BLaER1 (cell line): ENCODE measurements at regions not wholly inside any gene's neighbourhood (a gene's known extent, or its start where the extent isn't known, plus 50 kb on each side); places are given as distances from the start of the nearest gene placed in this dataset.

Experiments
- H3K27ac ChIP-seq: shearing (Covaris generic); formaldehyde crosslinking; 2 replicates; pipeline ENCODE4 v1.8.1; 2022
- H3K27me3 ChIP-seq: shearing (Covaris generic); formaldehyde crosslinking; 2 replicates; pipeline ENCODE4 v1.8.1; 2022
- H3K36me3 ChIP-seq: shearing (Covaris generic); formaldehyde crosslinking; 2 replicates; pipeline ENCODE4 v1.8.1; 2022
- H3K4me1 ChIP-seq: shearing (Covaris generic); formaldehyde crosslinking; 2 replicates; pipeline ENCODE4 v1.8.1; 2022
- H3K4me2 ChIP-seq: shearing (Covaris generic); formaldehyde crosslinking; 2 replicates; pipeline ENCODE4 v1.8.1; 2022
- H3K4me3 ChIP-seq: shearing (Covaris generic); formaldehyde crosslinking; 2 replicates; pipeline ENCODE4 v1.8.1; 2022
- H3K9ac ChIP-seq: shearing (Covaris generic); formaldehyde crosslinking; 2 replicates; pipeline ENCODE4 v1.8.1; 2022
- H3K9me3 ChIP-seq: shearing (Covaris generic); formaldehyde crosslinking; 2 replicates; pipeline ENCODE4 v1.8.1; 2022
- H4K20me1 ChIP-seq: shearing (Covaris generic); formaldehyde crosslinking; 2 replicates; pipeline ENCODE4 v1.8.1; 2022
- Cebpa-rat ChIP-seq: shearing (Covaris generic); IDR thresholded peaks from 2 replicates; pipeline ENCODE4 v1.8.1; 2022

DNA sequence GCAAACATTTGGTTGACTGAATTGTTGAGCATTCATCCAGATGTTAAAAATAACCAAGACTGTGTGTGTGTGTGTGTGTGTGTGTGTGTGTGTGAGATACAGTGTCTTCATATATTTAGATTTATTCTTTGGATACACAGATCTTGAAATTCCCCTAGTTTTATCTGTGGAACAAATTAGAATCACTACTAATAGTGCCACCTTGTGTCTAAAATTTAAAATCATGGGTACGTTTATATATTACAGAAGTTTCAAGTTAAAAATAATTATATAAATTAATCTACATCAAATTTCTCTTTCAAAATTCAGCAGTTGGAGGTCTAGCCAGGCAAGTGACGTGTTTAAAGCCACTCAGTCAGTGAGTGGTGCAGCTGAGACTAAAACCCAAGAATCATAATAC lies 1566.2 kb upstream of the TENM4 start:
- no peaks in the 10 kb centered on the region for H3K9me3 ChIP-seq
- no peaks in the 10 kb centered on the region for H3K27me3 ChIP-seq
- no peak overlapping the region for H3K9ac ChIP-seq
- no peaks in the 10 kb centered on the region for H4K20me1 ChIP-seq
- H3K4me1 ChIP-seq: no peaks in the 10 kb centered on the region
- no peaks in the 10 kb centered on the region for H3K36me3 ChIP-seq
- no peak for TF ChIP-seq Cebpa-rat
- no peak overlapping the region for H3K4me3 ChIP-seq
- H3K4me2 ChIP-seq: no peak overlapping the region
- H3K27ac ChIP-seq: no peak overlapping the region

DNA sequence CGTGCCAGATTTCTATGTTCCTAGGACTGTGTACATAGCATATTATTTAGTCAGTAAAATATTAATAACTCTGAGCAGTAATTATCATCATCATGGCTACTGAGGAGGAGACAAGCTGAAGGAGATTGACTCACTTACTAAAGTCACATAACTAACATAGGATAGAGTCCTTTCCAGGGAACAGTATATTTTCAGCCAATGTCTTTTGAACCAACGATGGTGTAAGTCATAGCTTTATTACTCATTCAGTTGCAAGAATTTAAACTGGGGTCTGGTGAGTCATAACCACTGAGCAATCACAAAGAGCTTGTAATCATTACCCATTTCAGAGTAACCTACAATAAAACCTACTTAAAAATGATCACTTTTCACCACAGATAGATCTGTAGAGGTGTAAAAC lies 1564.8 kb upstream of the TENM4 start:
- TF ChIP-seq Cebpa-rat: no peak
- no peaks in the 10 kb centered on the region for H4K20me1 ChIP-seq
- H3K27me3 ChIP-seq: no peaks in the 10 kb centered on the region
- H3K4me2 ChIP-seq: no peak overlapping the region
- H3K4me3 ChIP-seq: no peak overlapping the region
- no peaks in the 10 kb centered on the region for H3K36me3 ChIP-seq
- no peaks in the 10 kb centered on the region for H3K4me1 ChIP-seq
- no peak overlapping the region for H3K27ac ChIP-seq
- H3K9me3 ChIP-seq: no peaks in the 10 kb centered on the region
- no peak overlapping the region for H3K9ac ChIP-seq

DNA sequence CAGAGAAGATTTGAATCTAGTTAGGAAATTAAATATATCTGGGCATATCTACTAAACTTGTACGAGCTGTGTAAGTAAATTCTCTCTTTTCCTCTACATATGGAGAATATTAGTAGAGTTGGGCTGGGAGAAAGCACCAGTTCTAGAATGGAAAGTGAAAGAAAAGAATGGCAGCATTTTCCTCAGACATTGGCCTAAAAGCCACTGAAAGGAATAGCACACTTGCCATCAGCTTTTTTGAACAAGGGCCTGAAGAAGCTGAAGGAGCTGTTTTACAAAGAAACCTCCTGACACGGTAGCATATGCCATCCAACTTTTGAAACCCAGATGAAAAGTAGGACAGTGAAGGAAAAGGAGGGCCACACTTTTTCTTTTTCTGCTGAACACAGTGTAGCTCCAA lies 1563.7 kb upstream of the TENM4 start:
- Histone ChIP-seq H4K20me1 (no peaks in the 10 kb centered on the region), H3K4me2 (no peak overlapping the region), H3K27ac (no peak overlapping the region), H3K4me1 (no peaks in the 10 kb centered on the region), H3K4me3 (no peak overlapping the region), H3K36me3 (no peaks in the 10 kb centered on the region), H3K27me3 (no peaks in the 10 kb centered on the region), H3K9me3 (no peaks in the 10 kb centered on the region), H3K9ac (no peak overlapping the region)
- TF ChIP-seq Cebpa-rat: no peak

DNA sequence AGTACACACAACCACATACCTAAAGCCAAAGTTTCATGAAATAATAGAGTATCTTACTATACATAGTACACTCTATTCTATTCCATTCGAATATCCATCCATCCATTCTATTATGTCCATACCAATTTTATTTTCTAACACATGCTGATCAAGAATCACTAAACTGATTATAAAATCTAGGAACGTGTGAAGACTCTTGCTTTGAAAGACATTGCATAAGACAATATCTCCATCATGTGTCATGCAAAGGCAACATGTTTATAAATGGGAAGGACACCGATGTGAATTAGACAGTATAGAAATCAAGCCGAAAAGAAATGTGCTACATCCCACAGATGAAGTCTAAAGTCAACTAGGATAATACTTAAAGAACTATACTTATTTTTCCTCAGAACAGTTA lies 1561.5 kb upstream of the TENM4 start:
- Histone ChIP-seq H3K9ac (no peak overlapping the region), H3K4me2 (no peak overlapping the region), H3K4me3 (no peak overlapping the region), H3K27ac (no peak overlapping the region), H3K27me3 (no peaks in the 10 kb centered on the region), H3K36me3 (no peaks in the 10 kb centered on the region), H3K9me3 (no peaks in the 10 kb centered on the region), H4K20me1 (no peaks in the 10 kb centered on the region), H3K4me1 (no peaks in the 10 kb centered on the region)
- TF ChIP-seq Cebpa-rat: no peak

- no peak overlapping the region for H3K9ac ChIP-seq
- no peak for TF ChIP-seq Cebpa-rat
- no peaks in the 10 kb centered on the region for H3K9me3 ChIP-seq
- H4K20me1 ChIP-seq: no peaks in the 10 kb centered on the region
- no peak overlapping the region for H3K27ac ChIP-seq
- no peaks in the 10 kb centered on the region for H3K4me1 ChIP-seq
- H3K36me3 ChIP-seq: no peaks in the 10 kb centered on the region
- no peaks in the 10 kb centered on the region for H3K27me3 ChIP-seq
- H3K4me3 ChIP-seq: no peak overlapping the region
- no peak overlapping the region for H3K4me2 ChIP-seq
Measured at GRCh38 chr11:81000735-81001134, 1559.9 kb upstream of the TENM4 start.

DNA sequence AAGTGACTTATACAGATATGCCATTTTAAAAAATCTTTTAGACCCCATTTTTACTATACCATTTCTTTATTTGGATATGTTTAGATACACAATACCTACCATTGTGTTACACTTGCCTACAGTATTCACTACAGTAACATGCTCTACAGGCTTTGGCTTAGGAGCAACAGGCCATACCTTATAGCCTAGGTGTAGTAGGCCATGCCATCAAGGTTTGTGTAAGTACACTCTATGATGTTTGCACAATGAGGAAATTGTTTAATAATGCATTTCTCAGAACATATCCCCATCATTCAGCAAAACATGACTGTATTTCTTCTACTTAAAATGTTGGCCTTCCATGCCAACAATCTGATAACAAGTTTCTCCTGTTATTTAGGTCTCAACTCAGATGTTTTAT lies 1559.5 kb upstream of the TENM4 start:
- Histone ChIP-seq H3K4me1 (no peaks in the 10 kb centered on the region), H3K27ac (no peak overlapping the region), H3K4me3 (no peak overlapping the region), H3K36me3 (no peaks in the 10 kb centered on the region), H3K9ac (no peak overlapping the region), H4K20me1 (no peaks in the 10 kb centered on the region), H3K4me2 (no peak overlapping the region), H3K9me3 (no peaks in the 10 kb centered on the region), H3K27me3 (no peaks in the 10 kb centered on the region)
- TF ChIP-seq Cebpa-rat: no peak

DNA sequence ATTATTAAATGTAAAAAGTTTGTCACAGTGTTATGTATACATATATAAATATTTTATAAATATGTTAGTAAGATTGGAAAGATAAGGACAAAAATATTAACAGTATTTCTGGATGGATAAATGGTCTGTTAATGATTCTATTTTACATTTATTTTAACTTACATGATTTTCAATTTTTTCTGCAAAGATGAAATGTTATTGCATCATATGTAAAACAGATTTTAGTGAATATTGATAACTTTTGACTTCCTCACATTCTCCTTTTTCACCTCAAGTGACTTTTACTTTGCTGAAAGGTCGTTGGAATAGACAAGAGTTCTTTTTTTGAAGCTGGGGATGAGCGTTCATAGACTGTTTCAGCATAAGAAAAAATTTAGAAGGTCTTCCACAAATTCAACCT lies 1554.7 kb upstream of the TENM4 start:
- H3K27me3 ChIP-seq: no peaks in the 10 kb centered on the region
- H3K4me1 ChIP-seq: no peaks in the 10 kb centered on the region
- no peak for TF ChIP-seq Cebpa-rat
- H3K9me3 ChIP-seq: no peaks in the 10 kb centered on the region
- H3K4me2 ChIP-seq: no peak overlapping the region
- H4K20me1 ChIP-seq: no peaks in the 10 kb centered on the region
- no peak overlapping the region for H3K4me3 ChIP-seq
- H3K36me3 ChIP-seq: no peaks in the 10 kb centered on the region
- H3K27ac ChIP-seq: no peak overlapping the region
- H3K9ac ChIP-seq: no peak overlapping the region

DNA sequence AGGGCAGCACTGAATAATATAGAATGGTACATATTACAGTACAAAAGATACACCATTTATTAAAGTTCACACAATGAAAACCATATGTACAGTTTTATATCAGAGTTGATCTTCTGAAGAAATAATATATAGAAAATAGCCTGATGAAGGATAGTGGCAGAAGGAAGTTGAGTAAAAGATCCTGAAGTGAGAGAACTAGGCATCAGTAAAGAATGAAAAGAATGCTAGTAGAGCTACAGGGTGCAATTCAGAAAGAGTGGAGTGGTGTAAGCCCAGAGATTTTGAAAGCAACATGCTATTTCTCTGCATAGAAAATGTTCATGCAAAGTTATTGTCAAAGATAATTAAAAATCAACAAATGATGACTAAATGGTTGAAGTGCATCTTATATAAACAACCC lies 1552.7 kb upstream of the TENM4 start:
- Histone ChIP-seq H3K27me3 (no peaks in the 10 kb centered on the region), H3K9me3 (no peaks in the 10 kb centered on the region), H3K36me3 (no peaks in the 10 kb centered on the region), H3K4me1 (no peaks in the 10 kb centered on the region), H3K4me2 (no peak overlapping the region), H3K9ac (no peak overlapping the region), H4K20me1 (no peaks in the 10 kb centered on the region), H3K4me3 (no peak overlapping the region), H3K27ac (no peak overlapping the region)
- TF ChIP-seq Cebpa-rat: no peak

DNA sequence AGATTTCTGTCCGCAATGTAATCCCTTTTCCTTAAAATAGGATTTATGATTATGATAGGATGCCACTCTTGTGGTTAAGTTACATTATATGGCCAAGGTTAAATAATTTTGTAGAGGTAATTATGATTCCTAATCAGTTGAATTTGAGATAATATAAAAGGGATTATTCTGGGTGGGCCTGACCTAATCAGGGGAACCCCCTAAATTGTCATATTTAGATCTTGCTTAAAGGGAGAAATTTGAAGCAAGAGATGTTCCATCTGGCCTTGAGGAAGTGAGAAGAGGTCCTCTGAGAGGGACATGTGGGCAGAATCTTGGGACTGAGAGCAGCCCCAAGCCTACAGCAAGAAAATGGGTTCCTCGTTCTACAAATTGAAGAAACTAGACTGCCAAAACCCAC lies 1550.1 kb upstream of the TENM4 start:
- Histone ChIP-seq H3K36me3 (no peaks in the 10 kb centered on the region), H4K20me1 (no peaks in the 10 kb centered on the region), H3K27ac (no peak overlapping the region), H3K4me2 (no peak overlapping the region), H3K9ac (no peak overlapping the region), H3K27me3 (no peaks in the 10 kb centered on the region), H3K4me3 (no peak overlapping the region), H3K4me1 (no peaks in the 10 kb centered on the region), H3K9me3 (no peaks in the 10 kb centered on the region)
- TF ChIP-seq Cebpa-rat: no peak

DNA sequence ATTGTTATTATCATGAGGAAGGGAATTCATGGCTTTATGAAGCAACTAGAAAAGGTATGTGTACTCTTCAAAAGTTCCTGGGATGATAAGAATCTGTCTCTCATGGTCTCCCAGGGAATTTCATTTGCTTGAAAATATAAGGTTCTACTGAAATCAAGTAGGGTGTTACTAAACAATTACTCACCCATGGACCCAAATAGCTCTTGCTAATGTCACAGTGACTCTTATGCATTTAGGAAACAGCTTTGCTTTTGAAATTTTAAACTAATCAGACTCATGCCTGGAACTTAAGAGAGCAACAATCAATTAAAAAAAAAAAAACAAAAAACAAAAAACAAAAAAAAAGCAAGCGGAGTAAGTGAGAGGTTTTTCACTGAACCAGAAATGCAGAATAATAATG lies 1546.3 kb upstream of the TENM4 start:
- TF ChIP-seq Cebpa-rat: no peak
- H4K20me1 ChIP-seq: no peaks in the 10 kb centered on the region
- H3K4me2 ChIP-seq: no peak overlapping the region
- no peaks in the 10 kb centered on the region for H3K27me3 ChIP-seq
- H3K9ac ChIP-seq: no peak overlapping the region
- no peak overlapping the region for H3K4me3 ChIP-seq
- no peaks in the 10 kb centered on the region for H3K4me1 ChIP-seq
- H3K9me3 ChIP-seq: no peaks in the 10 kb centered on the region
- H3K27ac ChIP-seq: no peak overlapping the region
- no peaks in the 10 kb centered on the region for H3K36me3 ChIP-seq

GRCh38 chr11:80986421-80987074 lies 1545.7 kb upstream of the TENM4 start:
- no peaks in the 10 kb centered on the region for H3K9me3 ChIP-seq
- no peak overlapping the region for H3K4me2 ChIP-seq
- no peak overlapping the region for H3K27ac ChIP-seq
- no peak for TF ChIP-seq Cebpa-rat
- no peaks in the 10 kb centered on the region for H3K27me3 ChIP-seq
- H3K4me3 ChIP-seq: no peak overlapping the region
- H3K4me1 ChIP-seq: no peaks in the 10 kb centered on the region
- H3K9ac ChIP-seq: no peak overlapping the region
- H3K36me3 ChIP-seq: no peaks in the 10 kb centered on the region
- no peaks in the 10 kb centered on the region for H4K20me1 ChIP-seq
